IMR-90 (cell line): ENCODE measurements at regions not wholly inside any gene's neighbourhood (a gene's known extent, or its start where the extent isn't known, plus 50 kb on each side); places are given as distances from the start of the nearest gene placed in this dataset.

Source experiments
- ATAC-seq: fragments of 200-7000 bp; cut with Tn5 transposase; 2 replicates; pipeline ENCODE4 v1.9.1; 2020; ENCODE audit warnings: low read depth, mild to moderate bottlenecking, moderate library complexity
- BruUV-seq: library from RNA; stranded (reverse); fragments of 400-500 nt; replicated peaks from 2 replicates; lab custom pipeline; 2021; lab: Mats Ljungman, UMichigan
- CTCF ChIA-PET: fragments of 300-600 bp; formaldehyde crosslinking; extraction: SDS; loops from one replicate; lab custom pipeline; 2021; ENCODE audit warnings: antibody characterized with exemption; lab: Yijun Ruan, JAX
- POLR2A ChIA-PET: fragments of 300-600 bp; sonication (Branson Sonifier 250); formaldehyde crosslinking; loops from one replicate; lab custom pipeline; 2022; ENCODE audit warnings: antibody characterized with exemption; ENCODE audit not compliant: unreplicated experiment; lab: Charles Lee
- DNase-seq: peaks from one replicate; pipeline ENCODE4 v3.0.0; 2013
- H2AFZ ChIP-seq: replicated peaks from 2 replicates; pipeline ENCODE3; 2013; ENCODE audit warnings: low read length, mild to moderate bottlenecking; ENCODE audit not compliant: poor library complexity
- H2AK5ac ChIP-seq: 2 replicates; pipeline ENCODE4 v1.6.1; 2013; ENCODE audit warnings: low read depth, low read length, inconsistent platforms
- H2AK9ac ChIP-seq: replicated peaks from 2 replicates; pipeline ENCODE3; 2013; ENCODE audit warnings: mild to moderate bottlenecking, low read depth, low read length, moderate library complexity; ENCODE audit not compliant: poor library complexity
- H2BK120ac ChIP-seq: 2 replicates; pipeline ENCODE4 v1.6.1; 2013; ENCODE audit warnings: low read depth, low read length, inconsistent platforms
- H2BK15ac ChIP-seq: 3 replicates; pipeline ENCODE4 v1.6.1; 2013; ENCODE audit warnings: low read depth, low read length, inconsistent platforms
- H2BK20ac ChIP-seq: 2 replicates; pipeline ENCODE4 v1.6.1; 2013; ENCODE audit warnings: low read depth, mild to moderate bottlenecking, inconsistent platforms, low read length, moderate library complexity
- H2BK5ac ChIP-seq: 2 replicates; pipeline ENCODE4 v1.6.1; 2013; ENCODE audit warnings: mild to moderate bottlenecking, low read depth, low read length, inconsistent platforms; ENCODE audit not compliant: poor library complexity, severe bottlenecking
- H3K14ac ChIP-seq: replicated peaks from 2 replicates; pipeline ENCODE4 v1.6.1; 2013; ENCODE audit warnings: low read depth, low read length, inconsistent platforms
- H3K18ac ChIP-seq: 2 replicates; pipeline ENCODE4 v1.6.1; 2013; ENCODE audit warnings: low read depth, low read length, control low read depth
- H3K23ac ChIP-seq: 2 replicates; pipeline ENCODE4 v1.6.1; 2013; ENCODE audit warnings: low read depth, low read length, inconsistent platforms
- H3K27ac ChIP-seq: 2 replicates; pipeline ENCODE4 v1.5.1; 2013; ENCODE audit warnings: mild to moderate bottlenecking, control low read depth, low read length; ENCODE audit not compliant: insufficient read depth
- H3K27me3 ChIP-seq: 2 replicates; pipeline ENCODE4 v1.6.1; 2013; ENCODE audit warnings: low read length; ENCODE audit not compliant: control insufficient read depth, insufficient read depth
- H3K36me3 ChIP-seq: 2 replicates; pipeline ENCODE4 v1.6.1; 2013; ENCODE audit warnings: low read length, mixed read lengths; ENCODE audit not compliant: control insufficient read depth, insufficient read depth
- H3K4ac ChIP-seq: 2 replicates; pipeline ENCODE4 v1.6.1; 2013; ENCODE audit warnings: low read depth, low read length, inconsistent platforms
- H3K4me1 ChIP-seq: 2 replicates; pipeline ENCODE4 v1.6.1; 2013; ENCODE audit warnings: low read length, mixed read lengths; ENCODE audit not compliant: control insufficient read depth, insufficient read depth
- H3K4me2 ChIP-seq: 2 replicates; pipeline ENCODE4 v1.6.1; 2013; ENCODE audit warnings: low read depth, mild to moderate bottlenecking, control low read depth, low read length, moderate library complexity
- H3K4me3 ChIP-seq: 2 replicates; pipeline ENCODE4 v1.5.1; 2013; ENCODE audit warnings: low read depth, mild to moderate bottlenecking, control low read depth, low read length, moderate library complexity; ENCODE audit not compliant: insufficient read depth
- H3K56ac ChIP-seq: 2 replicates; pipeline ENCODE4 v1.6.1; 2013; ENCODE audit warnings: low read length, inconsistent platforms; ENCODE audit not compliant: insufficient read depth; ENCODE audit errors: extremely low read depth
- H3K79me1 ChIP-seq, 2 experiments: 2 replicates each; pipeline ENCODE4 v1.6.1; 2013; ENCODE audit warnings: low read length in 2 of 2, inconsistent platforms in 1 of 2, low read depth in 1 of 2
- H3K9ac ChIP-seq: 2 replicates; pipeline ENCODE4 v1.6.1; 2013; ENCODE audit warnings: low read depth, low read length, control low read depth
- H3K9me1 ChIP-seq: 2 replicates; pipeline ENCODE4 v1.6.1; 2013; ENCODE audit warnings: low read length, inconsistent platforms; ENCODE audit not compliant: insufficient read depth
- H3K9me3 ChIP-seq: 2 replicates; pipeline ENCODE4 v1.6.1; 2013; ENCODE audit warnings: low read length; ENCODE audit not compliant: control insufficient read depth, insufficient read depth
- H4K20me1 ChIP-seq: 2 replicates; pipeline ENCODE4 v1.6.1; 2013; ENCODE audit warnings: low read length, inconsistent platforms; ENCODE audit not compliant: insufficient read depth
- H4K5ac ChIP-seq: 2 replicates; pipeline ENCODE4 v1.6.1; 2013; ENCODE audit warnings: mild to moderate bottlenecking, low read depth, low read length, control low read depth
- H4K8ac ChIP-seq, 2 experiments: 2 replicates each; pipeline ENCODE4 v1.6.1; 2013; ENCODE audit warnings: low read depth in 2 of 2, low read length in 2 of 2, control low read depth in 1 of 2, inconsistent platforms in 1 of 2
- H4K91ac ChIP-seq: 2 replicates; pipeline ENCODE4 v1.6.1; 2013; ENCODE audit warnings: low read depth, low read length, inconsistent platforms; ENCODE audit not compliant: insufficient read depth
- BHLHE40 ChIP-seq: fragments of 150-350 bp; IDR thresholded peaks from 2 replicates; pipeline ENCODE4 v1.6.1; 2016; ENCODE audit warnings: mild to moderate bottlenecking, low read depth, low read length
- CEBPB ChIP-seq: IDR thresholded peaks from 2 replicates; pipeline ENCODE4 v1.6.1; 2012; ENCODE audit warnings: low read depth, low read length, improper control_type of control experiment
- CHD1 ChIP-seq: IDR thresholded peaks from 2 replicates; pipeline ENCODE4 v1.6.1; 2012; ENCODE audit warnings: low read depth, low read length, improper control_type of control experiment
- FOS ChIP-seq: fragments of 150-350 bp; IDR thresholded peaks from 2 replicates; pipeline ENCODE4 v1.6.1; 2016; ENCODE audit warnings: low read depth, low read length
- MAFK ChIP-seq: IDR thresholded peaks from 2 replicates; pipeline ENCODE4 v1.6.1; 2012; ENCODE audit warnings: low read depth, low read length, improper control_type of control experiment
- MAZ ChIP-seq: IDR thresholded peaks from 2 replicates; pipeline ENCODE4 v1.6.1; 2012; ENCODE audit warnings: low read depth, mild to moderate bottlenecking, low read length, improper control_type of control experiment, moderate library complexity, borderline replicate concordance
- MXI1 ChIP-seq: IDR thresholded peaks from 2 replicates; pipeline ENCODE4 v1.6.1; 2012; ENCODE audit warnings: low read depth, mild to moderate bottlenecking, low read length, moderate library complexity, borderline replicate concordance
- NFE2L2 ChIP-seq: fragments of 150-350 bp; IDR thresholded peaks from 2 replicates; pipeline ENCODE4 v1.6.1; 2016; ENCODE audit warnings: low read depth, mild to moderate bottlenecking, low read length
- POLR2A ChIP-seq: IDR thresholded peaks from 2 replicates; pipeline ENCODE4 v1.6.1; 2012; ENCODE audit warnings: mild to moderate bottlenecking, low read depth, low read length
- RAD21 ChIP-seq: IDR thresholded peaks from 2 replicates; pipeline ENCODE4 v1.6.1; 2012; ENCODE audit warnings: low read length, improper control_type of control experiment
- RCOR1 ChIP-seq: IDR thresholded peaks from 2 replicates; pipeline ENCODE4 v1.6.1; 2012; ENCODE audit warnings: mild to moderate bottlenecking, low read length, improper control_type of control experiment; ENCODE audit not compliant: insufficient replicate concordance
- RFX5 ChIP-seq: IDR thresholded peaks from 2 replicates; pipeline ENCODE4 v1.8.0; 2012; ENCODE audit warnings: low read depth, mild to moderate bottlenecking, low read length, moderate library complexity
- SMC3 ChIP-seq: fragments of 150-350 bp; IDR thresholded peaks from 2 replicates; pipeline ENCODE4 v1.6.1; 2016; ENCODE audit warnings: low read depth, mild to moderate bottlenecking, antibody characterized with exemption, low read length, moderate library complexity
- WGBS, 2 experiments: methylation state at CpG; one replicate each; pipeline versions ENCODE4 v1.1.5 to v1.1.7; 2013; ENCODE audit warnings: missing lambda C conversion rate in 2 of 2; ENCODE audit not compliant: insufficient read length in 1 of 2; ENCODE audit errors: extremely low coverage in 2 of 2; 5-methylcytosine and 5-hydroxymethylcytosine counted together
- dilution Hi-C: fragments of 300-500 bp; cut with HindIII; formaldehyde crosslinking; loops from one replicate; pipeline ENCODE4 v1.14.3; 2018; ENCODE audit warnings: low sequenced_read_pairs; ENCODE audit not compliant: unreplicated experiment
- in situ Hi-C: fragments of 300-500 bp; cut with MboI; formaldehyde crosslinking; loops from 3 replicates; pipeline ENCODE4 v1.14.3; 2019; ENCODE audit warnings: low sequenced_read_pairs, inconsistent platforms, mixed read lengths
- intact Hi-C: fragments of 100-400 bp; cut with micrococcal nuclease; formaldehyde crosslinking; loops from 2 replicates; pipeline ENCODE4 v1.10.0; 2022
- TF ChIP-seq, protein P1 (sequence below): conservative IDR thresholded peaks from 2 replicates; pipeline ENCODE4 v1.5.1; 2012; ENCODE audit warnings: mild to moderate bottlenecking, low read depth, low read length, improper control_type of control experiment
- TF ChIP-seq, protein P2 (sequence below): fragments of 150-350 bp; IDR thresholded peaks from 2 replicates; pipeline ENCODE4 v1.6.1; 2016; ENCODE audit warnings: low read depth, mild to moderate bottlenecking, low read length, moderate library complexity, borderline replicate concordance
- TF ChIP-seq, protein P3 (sequence below): fragments of 150-350 bp; IDR thresholded peaks from 2 replicates; pipeline ENCODE4 v1.6.1; 2017; ENCODE audit warnings: mild to moderate bottlenecking, antibody characterized with exemption, low read length, low read depth

DNA sequence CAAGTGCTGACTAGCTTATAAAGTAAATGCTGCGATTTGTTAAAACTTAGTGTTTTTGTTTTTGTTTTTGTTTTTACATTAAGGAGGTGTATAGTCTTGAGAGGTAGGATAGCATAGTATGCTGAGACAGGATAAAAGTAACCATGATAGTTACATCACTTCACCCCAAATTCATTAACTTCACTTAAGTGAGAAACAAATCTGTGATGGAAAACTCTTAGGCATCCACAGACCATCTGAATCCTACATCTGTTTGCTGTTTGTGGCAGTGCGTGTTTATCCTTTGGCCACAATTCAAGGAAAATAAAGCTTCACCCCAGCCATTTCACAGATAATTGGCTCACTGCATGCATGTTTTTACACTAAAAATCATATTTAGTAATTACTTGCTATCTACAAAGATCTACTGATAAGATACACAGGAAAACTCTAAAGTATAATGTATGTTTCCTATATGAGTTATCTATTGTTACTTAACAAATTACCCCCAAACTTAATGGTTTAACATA is 82.0 kb downstream of the ZNF622 start:
- dilution Hi-C loops (no loop called here), in situ Hi-C loops (no loop called here), intact Hi-C loops (no loop called here)
- no peak overlapping the region for H3K4ac ChIP-seq
- H3K4me1 ChIP-seq, result no peaks in the 10 kb centered on the region
- DNase-seq (no peak), ATAC-seq (no peak)
- H4K5ac ChIP-seq, result no peak overlapping the region
- no peak overlapping the region for H3K9ac ChIP-seq
- no peaks in the 10 kb centered on the region for H4K20me1 ChIP-seq
- no peak overlapping the region for H3K23ac ChIP-seq
- H3K9me1 ChIP-seq, result no peaks in the 10 kb centered on the region
- no peaks in the 10 kb centered on the region; the same call in 1 of the 2 replicates for H3K27me3 ChIP-seq
- no peak overlapping the region for H2AFZ ChIP-seq
- H2AK9ac ChIP-seq, result no peak overlapping the region
- no CpG with 5 or more reads among the region's 2 CpGs for WGBS, 2 experiments
- TF ChIP-seq RAD21 (no peak), POLR2A (no peak), FOS (no peak), SMC3 (no peak), RFX5 (no peak), CEBPB (no peak), CHD1 (no peak), MXI1 (no peak), MAZ (no peak), BHLHE40 (no peak), RCOR1 (no peak), MAFK (no peak), NFE2L2 (no peak)
- TF ChIP-seq, protein P1, sequence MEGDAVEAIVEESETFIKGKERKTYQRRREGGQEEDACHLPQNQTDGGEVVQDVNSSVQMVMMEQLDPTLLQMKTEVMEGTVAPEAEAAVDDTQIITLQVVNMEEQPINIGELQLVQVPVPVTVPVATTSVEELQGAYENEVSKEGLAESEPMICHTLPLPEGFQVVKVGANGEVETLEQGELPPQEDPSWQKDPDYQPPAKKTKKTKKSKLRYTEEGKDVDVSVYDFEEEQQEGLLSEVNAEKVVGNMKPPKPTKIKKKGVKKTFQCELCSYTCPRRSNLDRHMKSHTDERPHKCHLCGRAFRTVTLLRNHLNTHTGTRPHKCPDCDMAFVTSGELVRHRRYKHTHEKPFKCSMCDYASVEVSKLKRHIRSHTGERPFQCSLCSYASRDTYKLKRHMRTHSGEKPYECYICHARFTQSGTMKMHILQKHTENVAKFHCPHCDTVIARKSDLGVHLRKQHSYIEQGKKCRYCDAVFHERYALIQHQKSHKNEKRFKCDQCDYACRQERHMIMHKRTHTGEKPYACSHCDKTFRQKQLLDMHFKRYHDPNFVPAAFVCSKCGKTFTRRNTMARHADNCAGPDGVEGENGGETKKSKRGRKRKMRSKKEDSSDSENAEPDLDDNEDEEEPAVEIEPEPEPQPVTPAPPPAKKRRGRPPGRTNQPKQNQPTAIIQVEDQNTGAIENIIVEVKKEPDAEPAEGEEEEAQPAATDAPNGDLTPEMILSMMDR, result no peak
- TF ChIP-seq, protein P2, sequence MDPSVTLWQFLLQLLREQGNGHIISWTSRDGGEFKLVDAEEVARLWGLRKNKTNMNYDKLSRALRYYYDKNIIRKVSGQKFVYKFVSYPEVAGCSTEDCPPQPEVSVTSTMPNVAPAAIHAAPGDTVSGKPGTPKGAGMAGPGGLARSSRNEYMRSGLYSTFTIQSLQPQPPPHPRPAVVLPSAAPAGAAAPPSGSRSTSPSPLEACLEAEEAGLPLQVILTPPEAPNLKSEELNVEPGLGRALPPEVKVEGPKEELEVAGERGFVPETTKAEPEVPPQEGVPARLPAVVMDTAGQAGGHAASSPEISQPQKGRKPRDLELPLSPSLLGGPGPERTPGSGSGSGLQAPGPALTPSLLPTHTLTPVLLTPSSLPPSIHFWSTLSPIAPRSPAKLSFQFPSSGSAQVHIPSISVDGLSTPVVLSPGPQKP, result no peak
- TF ChIP-seq, protein P3, sequence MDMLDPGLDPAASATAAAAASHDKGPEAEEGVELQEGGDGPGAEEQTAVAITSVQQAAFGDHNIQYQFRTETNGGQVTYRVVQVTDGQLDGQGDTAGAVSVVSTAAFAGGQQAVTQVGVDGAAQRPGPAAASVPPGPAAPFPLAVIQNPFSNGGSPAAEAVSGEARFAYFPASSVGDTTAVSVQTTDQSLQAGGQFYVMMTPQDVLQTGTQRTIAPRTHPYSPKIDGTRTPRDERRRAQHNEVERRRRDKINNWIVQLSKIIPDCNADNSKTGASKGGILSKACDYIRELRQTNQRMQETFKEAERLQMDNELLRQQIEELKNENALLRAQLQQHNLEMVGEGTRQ, result no peak
- H3K18ac ChIP-seq, result no peak overlapping the region
- no peaks in the 10 kb centered on the region for H3K9me3 ChIP-seq
- no TSS peak for BruUV-seq
- no peak overlapping the region for H2BK5ac ChIP-seq
- no peak overlapping the region for H2BK120ac ChIP-seq
- ChIA-PET CTCF (no interaction called here), POLR2A (no interaction called here)
- no peak overlapping the region for H3K4me2 ChIP-seq
- no peak overlapping the region for H4K8ac ChIP-seq
- no peak overlapping the region for H3K27ac ChIP-seq
- no peak overlapping the region for H3K4me3 ChIP-seq
- no peaks in the 10 kb centered on the region for H3K36me3 ChIP-seq
- H2BK20ac ChIP-seq, result no peak overlapping the region
- no peak overlapping the region for H3K56ac ChIP-seq
- no peak overlapping the region for H2BK15ac ChIP-seq
- H3K14ac ChIP-seq, result no peak overlapping the region
- no peak overlapping the region for H4K91ac ChIP-seq
- H3K79me1 ChIP-seq, result no peaks in the 10 kb centered on the region
- no peak overlapping the region for H2AK5ac ChIP-seq
